GM12872 (cell line): ENCODE measurements at regions not wholly inside any gene's neighbourhood (a gene's known extent, or its start where the extent isn't known, plus 50 kb on each side); places are given as distances from the start of the nearest gene placed in this dataset.

Source experiments
- CTCF ChIP-seq: IDR thresholded peaks from 3 replicates; pipeline ENCODE4 v1.5.1; 2011; ENCODE audit warnings: low read depth, mild to moderate bottlenecking, low read length, moderate library complexity; ENCODE audit not compliant: insufficient read depth

DNA sequence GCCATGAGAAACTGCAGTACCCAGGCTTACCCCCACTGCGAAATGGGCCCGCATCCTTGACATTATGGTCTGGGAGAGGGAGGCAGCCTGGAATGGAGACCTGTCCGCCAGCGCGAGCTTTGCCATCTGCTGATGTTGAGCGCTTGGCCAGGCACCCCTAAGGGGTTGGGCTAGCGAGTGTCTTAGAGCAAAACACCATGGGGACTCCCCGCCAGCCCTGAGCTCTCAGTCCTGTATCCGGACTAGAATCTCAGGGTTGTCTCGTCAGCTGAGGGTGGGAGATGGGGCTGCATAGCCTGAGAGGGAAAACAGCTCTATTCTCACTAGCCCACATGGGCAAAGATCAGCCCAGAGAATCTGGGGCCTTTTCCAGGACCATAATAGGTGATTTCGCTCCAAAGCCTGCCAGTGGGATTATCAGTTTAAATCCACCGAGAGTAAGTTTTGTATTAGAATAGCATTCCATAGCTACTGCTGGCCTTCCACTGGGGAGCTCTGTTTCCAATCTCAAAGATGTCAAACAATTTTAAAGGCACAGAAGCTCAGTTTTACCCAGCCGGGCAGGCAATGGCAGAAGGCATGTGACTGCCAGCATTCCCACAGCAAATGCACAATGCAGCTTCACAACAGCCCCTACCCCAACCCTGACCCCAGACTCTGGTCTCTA is 167.5 kb upstream of the TPM1 start:
- TF ChIP-seq CTCF, result no peak

- no peak for TF ChIP-seq CTCF
Measured at GRCh38 chr15:62875626-62876021, 166.9 kb upstream of the TPM1 start.

DNA sequence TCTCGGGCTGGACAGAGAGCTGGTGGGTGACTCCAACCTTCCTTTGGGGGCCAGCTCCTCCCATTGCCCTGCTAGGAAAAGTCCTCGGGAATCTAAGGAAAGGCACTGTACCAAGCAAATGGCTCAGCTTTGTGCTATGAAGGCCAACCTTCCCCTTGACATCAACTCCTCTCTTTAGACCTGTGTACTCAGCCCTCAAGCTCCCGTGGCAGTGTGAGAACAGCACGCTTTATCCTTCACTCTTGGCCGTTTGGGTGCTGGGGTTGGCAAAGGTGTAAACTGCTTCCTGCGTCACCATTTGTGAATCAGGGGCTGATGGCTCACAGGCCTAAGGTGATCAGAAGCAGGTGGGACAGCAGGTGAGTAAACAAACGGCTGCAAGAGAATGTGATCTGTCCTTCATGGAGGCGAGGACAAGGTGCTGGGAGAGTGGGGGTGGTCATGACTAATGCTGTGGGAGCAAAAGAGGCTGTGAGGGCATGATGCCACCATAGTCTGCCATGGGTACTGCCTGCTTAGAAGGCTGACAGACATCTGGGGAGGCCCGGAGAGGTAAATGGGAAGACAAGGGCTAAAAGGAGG is 165.2 kb upstream of the TPM1 start:
- no peak for TF ChIP-seq CTCF

GRCh38 chr15:62878070-62878469 is 164.5 kb upstream of the TPM1 start:
- no peak for TF ChIP-seq CTCF

DNA sequence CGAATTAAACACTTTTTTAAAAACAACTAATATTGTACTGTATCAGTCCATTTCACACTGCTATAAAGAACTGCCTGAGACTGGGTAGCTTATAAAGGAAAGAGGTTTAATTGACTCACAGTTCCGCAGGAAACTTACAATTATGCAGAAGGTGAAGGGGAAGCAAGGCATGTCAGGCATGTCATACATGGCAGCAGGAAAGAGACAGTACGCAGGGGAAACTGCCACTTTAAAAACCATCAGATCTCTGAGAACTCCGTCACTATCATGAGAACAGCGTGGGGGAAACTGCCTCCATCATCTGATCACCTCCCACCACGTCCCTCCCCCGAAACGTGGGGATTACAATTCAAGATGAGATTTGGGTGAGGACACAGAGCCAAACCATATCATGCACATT is 162.8 kb upstream of the TPM1 start:
- TF ChIP-seq CTCF, result no peak

- TF ChIP-seq CTCF, result no peak
Measured at GRCh38 chr15:62880278-62880677, 162.3 kb upstream of the TPM1 start.

DNA sequence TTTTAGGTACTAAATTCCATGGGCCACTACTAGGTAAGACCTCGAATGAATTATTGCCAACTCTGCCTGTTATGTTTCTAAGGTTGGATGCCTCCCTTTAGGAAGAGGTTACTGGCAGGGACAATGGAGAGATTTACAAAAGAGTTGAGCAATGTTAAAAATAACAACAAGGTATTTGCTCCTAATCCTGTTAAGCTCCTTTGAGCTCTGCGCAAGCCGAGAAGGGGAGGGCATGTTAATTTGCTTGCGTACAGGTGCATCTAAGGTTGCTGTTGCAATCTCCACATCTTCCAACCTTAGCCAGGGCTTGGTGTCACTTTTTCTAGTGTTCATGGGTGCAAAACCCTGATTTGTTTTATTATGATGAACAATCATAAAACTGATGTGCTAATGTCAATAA is 161.5 kb upstream of the TPM1 start:
- no peak for TF ChIP-seq CTCF
